HG03103 (cell line): ENCODE measurements at regions not wholly inside any gene's neighbourhood (a gene's known extent, or its start where the extent isn't known, plus 50 kb on each side); places are given as distances from the start of the nearest gene placed in this dataset.
A peak's percentile ranks its signal among the peaks of the same experiment; 100 is the strongest.
"Not testable (repeated sequence)": the region's sequence is repeated elsewhere in the genome, so short reads cannot be mapped to it uniquely, and the experiment has no call there.

Experiments used
- ATAC-seq: cut with Tn5 transposase; IDR thresholded peaks from one replicate; pipeline ENCODE4 v1.9.1; 2021; ENCODE audit warnings: low read depth; ENCODE audit not compliant: unreplicated experiment

- no peak for ATAC-seq
These were observed 215.1 kb upstream of the PITX2 start for GRCh38 chr4:110837896-110838450.

GRCh38 chr4:110840221-110840654 is 217.4 kb upstream of the PITX2 start:
- ATAC-seq: no peak

GRCh38 chr4:110848787-110849186 is 225.9 kb upstream of the PITX2 start:
- no peak for ATAC-seq

- ATAC-seq: no peak
These were observed 226.6 kb upstream of the PITX2 start for GRCh38 chr4:110849461-110849860.

- no peak for ATAC-seq
These were observed 227.9 kb upstream of the PITX2 start for GRCh38 chr4:110850461-110851442.

- ATAC-seq: no peak
These were observed 229.1 kb upstream of the PITX2 start for GRCh38 chr4:110851989-110852388.

GRCh38 chr4:110852793-110853192 is 229.9 kb upstream of the PITX2 start:
- no peak for ATAC-seq

GRCh38 chr4:110853242-110853641 is 230.4 kb upstream of the PITX2 start:
- no peak for ATAC-seq

- no peak for ATAC-seq
These were observed 231.3 kb upstream of the PITX2 start for GRCh38 chr4:110854021-110854678.

GRCh38 chr4:110860125-110860524 is 237.2 kb upstream of the PITX2 start:
- no peak for ATAC-seq

GRCh38 chr4:110860901-110861300 is 238.0 kb upstream of the PITX2 start:
- no peak for ATAC-seq

GRCh38 chr4:110865611-110866259 is 242.9 kb upstream of the PITX2 start:
- ATAC-seq: no peak

GRCh38 chr4:110867251-110867960 is 244.5 kb upstream of the PITX2 start:
- ATAC-seq: peak; percentile 49

GRCh38 chr4:110867981-110868720 is 245.3 kb upstream of the PITX2 start:
- ATAC-seq: no peak

- ATAC-seq: no peak
These were observed 246.2 kb upstream of the PITX2 start for GRCh38 chr4:110869114-110869513.

GRCh38 chr4:110869862-110870572 is 247.1 kb upstream of the PITX2 start:
- ATAC-seq: peak; percentile 77

GRCh38 chr4:110876214-110876613 is 253.3 kb upstream of the PITX2 start:
- ATAC-seq: not testable (repeated sequence)

GRCh38 chr4:110876866-110877265 is 254.0 kb upstream of the PITX2 start:
- no peak for ATAC-seq
